Muscle of leg (tissue), 3 donors: ENCODE measurements at regions not wholly inside any gene's neighbourhood (a gene's known extent, or its start where the extent isn't known, plus 50 kb on each side); places are given as distances from the start of the nearest gene placed in this dataset.

Source experiments
- DNase-seq: peaks from one replicate; pipeline ENCODE4 v3.0.0; 2013
- H3K27ac ChIP-seq: one replicate; pipeline ENCODE4 v1.5.1; 2013; ENCODE audit warnings: mild to moderate bottlenecking, low read length, control low read depth
- H3K27me3 ChIP-seq: one replicate; pipeline ENCODE4 v1.6.1; 2013; ENCODE audit warnings: low read length; ENCODE audit not compliant: control insufficient read depth, insufficient read depth
- H3K36me3 ChIP-seq: one replicate; pipeline ENCODE4 v1.6.1; 2013; ENCODE audit warnings: low read length; ENCODE audit not compliant: control insufficient read depth, insufficient read depth
- H3K4me1 ChIP-seq: one replicate; pipeline ENCODE4 v1.6.1; 2013; ENCODE audit warnings: low read length; ENCODE audit not compliant: control insufficient read depth, insufficient read depth
- H3K4me3 ChIP-seq: one replicate; pipeline ENCODE4 v1.5.1; 2013; ENCODE audit warnings: low read length, control low read depth
- H3K9me3 ChIP-seq: replicated peaks from 2 replicates; pipeline ENCODE4 v1.6.1; 2013; ENCODE audit warnings: low read depth, low read length; ENCODE audit not compliant: control insufficient read depth
- WGBS: methylation state at CpG from one replicate; pipeline ENCODE4 v1.1.5; 2013; ENCODE audit warnings: missing lambda C conversion rate; ENCODE audit not compliant: insufficient coverage; 5-methylcytosine and 5-hydroxymethylcytosine counted together

DNA sequence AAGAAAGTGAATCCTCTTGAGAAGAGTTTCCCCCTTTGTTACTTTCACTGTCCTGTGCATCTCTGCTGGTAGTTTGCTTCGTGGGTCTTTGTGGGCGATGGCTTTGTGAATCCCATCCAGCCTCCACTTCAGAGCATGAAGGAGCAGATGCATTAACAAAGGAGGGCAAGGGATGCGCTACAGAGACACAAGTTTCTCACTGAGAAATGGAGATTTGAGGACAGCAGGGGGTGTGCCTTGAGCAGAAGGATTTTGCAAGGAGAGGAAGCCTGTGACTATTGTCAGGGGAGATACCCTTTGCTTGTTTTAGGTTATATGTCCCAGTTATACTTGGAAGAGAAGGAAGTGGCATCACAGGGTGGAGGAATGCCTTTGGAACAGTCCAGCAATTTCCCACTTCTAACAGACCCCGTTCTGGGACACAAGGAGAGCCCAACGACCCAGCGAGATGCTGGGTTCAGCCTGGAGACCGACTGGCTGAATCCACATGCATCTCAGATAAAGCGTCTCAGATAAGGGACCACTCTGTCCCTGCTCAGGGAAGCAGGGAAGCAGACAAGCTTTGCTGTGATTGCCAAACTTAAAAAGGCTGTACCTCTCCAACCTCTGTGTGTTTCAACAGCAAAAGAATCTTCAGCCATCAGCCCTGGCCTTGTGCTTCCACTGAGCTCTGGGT lies 314.6 kb upstream of the GATB start:
- H3K9me3 ChIP-seq, result no peaks in the 10 kb centered on the region

DNA sequence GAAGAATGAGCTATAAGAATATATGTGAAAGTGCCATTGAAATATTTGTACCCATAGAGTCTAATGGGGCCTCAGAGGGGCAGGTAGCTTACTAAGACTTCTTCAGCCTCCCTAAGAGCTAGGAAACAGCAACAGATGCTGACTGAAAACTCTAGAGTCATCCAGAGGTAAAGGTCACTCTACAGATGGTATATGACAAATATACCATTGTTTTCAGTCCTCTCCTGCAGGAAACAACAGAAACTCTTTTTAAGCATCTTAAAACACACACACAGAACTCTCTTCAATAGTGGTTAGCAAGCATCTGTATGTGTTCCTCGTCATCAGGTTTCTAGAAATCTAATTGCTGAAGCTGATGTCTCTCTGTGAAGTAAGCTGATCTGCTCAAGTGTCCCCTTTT lies 313.8 kb upstream of the GATB start:
- Histone ChIP-seq H3K36me3 (no peaks in the 10 kb centered on the region), H3K4me1 (no peaks in the 10 kb centered on the region), H3K27me3 (no peaks in the 10 kb centered on the region), H3K9me3 (no peaks in the 10 kb centered on the region), H3K27ac (no peak overlapping the region), H3K4me3 (no peak overlapping the region)
- DNase-seq, result no peak
- no CpG with 5 or more reads among the region's 1 CpG for WGBS

More for the DNA sequence above, 314.6 kb upstream of the GATB start:
- Histone ChIP-seq H3K36me3 (no peaks in the 10 kb centered on the region), H3K4me3 (no peak overlapping the region), H3K4me1 (no peaks in the 10 kb centered on the region), H3K27ac (no peak overlapping the region), H3K27me3 (no peaks in the 10 kb centered on the region)
- WGBS, result 58% methylated on average over 7 of the region's 8 CpGs
- no peak for DNase-seq

DNA sequence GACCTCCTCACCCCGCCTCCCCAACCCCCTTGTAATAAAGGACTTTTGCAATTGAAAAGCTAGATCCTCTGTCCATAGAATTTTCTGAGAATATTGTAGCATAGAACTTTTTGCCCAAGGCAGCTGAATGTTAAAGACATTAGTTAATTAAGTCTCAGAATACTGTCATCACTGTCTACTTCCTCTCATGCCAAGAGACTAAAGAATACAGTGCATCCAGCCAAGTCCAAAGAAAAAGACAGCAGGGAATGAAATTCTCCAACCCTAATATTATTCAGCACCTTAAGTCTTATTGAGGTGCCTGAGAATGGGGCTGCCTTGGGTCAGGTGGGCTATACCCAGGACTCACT lies 313.3 kb upstream of the GATB start:
- no peaks in the 10 kb centered on the region for H3K27me3 ChIP-seq

DNA sequence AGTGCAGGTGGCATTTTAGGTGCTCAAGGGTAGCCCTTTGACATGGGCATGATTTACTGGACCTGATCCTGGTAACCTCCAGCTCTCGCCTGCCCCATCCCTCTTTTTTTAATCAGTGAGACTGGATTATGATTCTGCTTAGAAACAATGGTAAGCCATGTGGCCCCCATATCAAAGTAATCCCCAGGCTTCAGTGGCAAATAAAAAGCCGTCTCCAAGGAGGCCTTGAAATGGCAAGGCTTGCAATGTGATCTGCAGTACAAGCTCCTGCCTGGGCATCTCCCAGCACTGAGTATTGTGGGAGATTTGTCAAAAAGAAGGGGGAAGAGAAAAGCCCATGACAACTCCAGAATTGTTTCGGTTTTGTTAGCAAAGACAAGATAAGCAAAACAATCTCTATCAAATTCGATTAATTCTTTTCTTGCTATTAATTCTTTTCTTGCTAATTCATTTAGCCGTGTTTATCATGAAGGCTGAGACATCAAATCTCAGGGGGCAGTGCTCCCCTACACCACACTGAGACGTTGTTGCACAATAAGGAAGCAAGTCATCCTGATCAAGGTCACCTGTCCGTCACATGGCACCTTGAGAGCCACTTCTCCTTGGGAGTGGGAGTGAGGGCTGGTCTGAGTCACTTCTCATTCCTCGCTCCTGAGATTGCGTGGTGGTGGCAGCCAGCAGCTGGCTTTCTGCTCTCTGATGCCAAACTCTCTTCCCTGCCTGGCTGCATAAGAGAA lies 312.7 kb upstream of the GATB start:
- Histone ChIP-seq H3K36me3 (no peaks in the 10 kb centered on the region), H3K27me3 (no peaks in the 10 kb centered on the region), H3K4me1 (no peaks in the 10 kb centered on the region), H3K27ac (no peak overlapping the region), H3K4me3 (no peak overlapping the region), H3K9me3 (no peaks in the 10 kb centered on the region)
- WGBS, result 73% methylated on average over 4 of the region's 9 CpGs
- DNase-seq, result peak; percentile 18

More for the DNA sequence above, 313.3 kb upstream of the GATB start:
- H3K27ac ChIP-seq, result no peak overlapping the region
- no CpG with 5 or more reads among the region's 1 CpG for WGBS
- no peaks in the 10 kb centered on the region for H3K36me3 ChIP-seq
- DNase-seq, result peak; percentile 13
- no peak overlapping the region for H3K4me3 ChIP-seq
- H3K4me1 ChIP-seq, result no peaks in the 10 kb centered on the region
- H3K9me3 ChIP-seq, result no peaks in the 10 kb centered on the region

- DNase-seq, result no peak
- no peak overlapping the region for H3K4me3 ChIP-seq
- H3K27me3 ChIP-seq, result no peaks in the 10 kb centered on the region
- H3K27ac ChIP-seq, result no peak overlapping the region
- no peaks in the 10 kb centered on the region for H3K4me1 ChIP-seq
- H3K9me3 ChIP-seq, result no peaks in the 10 kb centered on the region
- 52% methylated on average over 3 of the region's 11 CpGs for WGBS
- H3K36me3 ChIP-seq, result no peaks in the 10 kb centered on the region
Measured at GRCh38 chr4:152072906-152073305, 312.1 kb upstream of the GATB start.

- no peak for DNase-seq
- Histone ChIP-seq H3K36me3 (no peaks in the 10 kb centered on the region), H3K27me3 (no peaks in the 10 kb centered on the region), H3K4me1 (no peaks in the 10 kb centered on the region), H3K4me3 (no peak overlapping the region), H3K9me3 (no peaks in the 10 kb centered on the region), H3K27ac (no peak overlapping the region)
- WGBS, result 90% methylated on average over 7 of the region's 8 CpGs
Measured at GRCh38 chr4:152072001-152072485, 311.2 kb upstream of the GATB start.

- DNase-seq, result no peak
- no peak overlapping the region for H3K4me3 ChIP-seq
- no peak overlapping the region for H3K27ac ChIP-seq
- peaks cover 2% of the 10 kb centered on the region for H3K4me1 ChIP-seq
- H3K36me3 ChIP-seq, result no peaks in the 10 kb centered on the region
- 83% methylated on average over 3 of the region's 6 CpGs for WGBS
- H3K27me3 ChIP-seq, result no peaks in the 10 kb centered on the region
- H3K9me3 ChIP-seq, result no peaks in the 10 kb centered on the region
Measured at GRCh38 chr4:152070854-152071253, 310.0 kb upstream of the GATB start.

GRCh38 chr4:152068866-152069265 lies 308.1 kb upstream of the GATB start:
- Histone ChIP-seq H3K9me3 (no peaks in the 10 kb centered on the region), H3K4me3 (no peak overlapping the region), H3K4me1 (peaks cover 12% of the 10 kb centered on the region), H3K27me3 (no peaks in the 10 kb centered on the region), H3K27ac (no peak overlapping the region), H3K36me3 (no peaks in the 10 kb centered on the region)
- no CpG with 5 or more reads among the region's 3 CpGs for WGBS
- no peak for DNase-seq

DNA sequence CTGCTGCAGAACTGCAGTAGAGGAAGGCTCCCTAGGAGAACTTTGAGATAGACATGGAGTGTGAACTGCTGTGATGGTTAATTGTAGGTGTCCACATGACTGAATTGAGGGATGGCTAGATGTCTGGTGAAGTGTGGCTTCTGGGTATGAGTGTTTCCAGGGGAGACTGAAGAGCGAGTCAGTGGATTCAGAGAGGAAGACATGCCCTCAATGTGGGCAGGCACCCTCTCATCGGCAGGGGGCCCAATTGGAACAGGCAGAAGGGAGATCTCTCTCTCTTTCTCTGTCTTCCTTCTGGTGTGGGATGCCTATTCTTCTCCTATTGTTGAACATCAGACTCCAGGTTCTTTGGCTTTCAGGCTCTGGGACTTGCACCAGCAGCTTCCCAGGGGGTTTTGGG lies 304.7 kb upstream of the GATB start:
- H3K4me3 ChIP-seq, result no peak overlapping the region
- no peaks in the 10 kb centered on the region for H3K36me3 ChIP-seq
- no peaks in the 10 kb centered on the region for H3K9me3 ChIP-seq
- no peak overlapping the region for H3K27ac ChIP-seq
- WGBS, result 100% methylated on average over 1 of the region's 2 CpGs
- no peak for DNase-seq
- no peaks in the 10 kb centered on the region for H3K27me3 ChIP-seq
- H3K4me1 ChIP-seq, result peaks cover 18% of the 10 kb centered on the region

- no peak overlapping the region for H3K27ac ChIP-seq
- no CpG with 5 or more reads among the region's 1 CpG for WGBS
Measured at GRCh38 chr4:152064753-152065152, 303.9 kb upstream of the GATB start.

More at GRCh38 chr4:152064753-152065152, 303.9 kb upstream of the GATB start:
- Histone ChIP-seq H3K36me3 (no peaks in the 10 kb centered on the region), H3K9me3 (no peaks in the 10 kb centered on the region), H3K4me3 (no peak overlapping the region), H3K27me3 (no peaks in the 10 kb centered on the region), H3K4me1 (peaks cover 18% of the 10 kb centered on the region)
- DNase-seq, result peak; percentile 14
